Suppressor macrophage treated with lipopolysaccharide for 4 hours (primary cell): ENCODE measurements at regions not wholly inside any gene's neighbourhood (a gene's known extent, or its start where the extent isn't known, plus 50 kb on each side); places are given as distances from the start of the nearest gene placed in this dataset.
"Not testable (repeated sequence)": the region's sequence is repeated elsewhere in the genome, so short reads cannot be mapped to it uniquely, and the experiment has no call there.

ENCODE experiments used
- DNase-seq: peaks from one replicate; pipeline ENCODE4 v3.0.0-alpha.2; 2020

DNA sequence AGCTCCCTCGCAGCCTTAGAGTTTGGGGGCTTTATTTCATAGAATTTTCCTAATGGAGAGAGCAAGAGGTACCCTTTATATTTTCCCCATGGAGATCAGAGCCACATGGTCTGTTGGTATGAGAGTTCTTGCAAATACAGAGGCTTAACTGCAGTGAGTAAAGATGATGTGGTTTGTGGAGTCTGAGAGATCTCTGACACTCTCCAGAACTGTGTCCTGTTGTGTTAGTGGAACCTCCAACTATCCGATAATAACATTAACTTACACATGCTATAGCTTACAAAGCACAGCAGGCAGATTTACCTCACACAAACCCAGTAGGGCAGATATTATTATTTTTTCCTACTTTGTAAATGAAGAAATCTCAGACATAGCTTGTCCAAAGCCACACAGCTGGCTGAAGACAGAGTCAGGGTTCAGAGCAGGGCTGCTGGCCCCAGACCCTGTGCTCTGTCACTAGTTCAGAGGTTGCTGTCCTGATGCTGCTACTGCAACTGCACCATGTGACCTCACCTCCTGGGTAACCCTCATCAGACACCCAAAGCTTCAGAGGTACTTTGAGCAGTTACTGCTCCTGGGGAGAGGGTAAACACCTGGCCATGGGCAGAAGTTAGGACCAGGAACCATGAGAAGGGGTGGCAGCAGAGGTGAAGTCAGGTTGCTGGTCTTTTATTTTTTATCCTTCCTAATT is 384.8 kb upstream of the PROX1 start:
- no peak for DNase-seq

DNA sequence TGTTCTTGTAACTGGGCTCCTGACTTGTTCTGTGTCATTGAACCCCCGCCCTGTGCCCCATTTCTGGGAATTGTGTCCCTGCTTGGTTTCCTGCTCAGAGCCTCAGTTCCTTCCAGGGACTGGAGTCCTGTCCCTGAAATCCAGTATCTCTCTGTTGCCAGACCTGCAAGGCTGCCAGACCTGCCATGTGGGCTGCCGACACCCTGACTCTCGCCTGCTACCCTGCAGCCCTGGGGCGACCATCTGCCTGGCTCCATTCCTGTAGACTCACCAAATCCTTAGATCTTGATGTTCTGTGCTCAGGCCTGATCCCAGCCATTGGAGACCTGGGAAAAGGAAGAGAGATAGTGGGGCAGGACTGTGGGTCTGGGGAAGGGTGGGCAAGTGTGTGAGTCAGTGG is 383.3 kb upstream of the PROX1 start:
- no peak for DNase-seq

DNA sequence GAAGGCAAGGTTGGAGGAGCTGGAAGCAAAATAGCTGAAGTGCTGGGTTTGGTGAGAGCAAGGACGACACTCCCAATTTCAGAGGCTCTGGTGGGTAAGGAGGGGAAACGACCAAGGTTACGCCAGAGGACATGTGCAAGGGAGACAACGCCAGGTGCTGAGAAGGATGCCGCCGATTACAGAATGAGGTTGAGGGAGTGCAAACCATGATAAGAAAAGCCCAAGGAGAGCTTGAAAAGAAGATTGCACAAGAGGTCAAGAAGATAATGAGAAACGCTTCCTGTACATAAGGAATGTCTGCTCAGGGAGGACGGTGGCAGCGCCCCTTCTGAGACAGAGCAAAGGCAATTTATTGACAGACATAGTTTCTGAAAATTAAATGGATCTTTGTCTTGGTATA is 382.0 kb upstream of the PROX1 start:
- DNase-seq, result no peak

DNA sequence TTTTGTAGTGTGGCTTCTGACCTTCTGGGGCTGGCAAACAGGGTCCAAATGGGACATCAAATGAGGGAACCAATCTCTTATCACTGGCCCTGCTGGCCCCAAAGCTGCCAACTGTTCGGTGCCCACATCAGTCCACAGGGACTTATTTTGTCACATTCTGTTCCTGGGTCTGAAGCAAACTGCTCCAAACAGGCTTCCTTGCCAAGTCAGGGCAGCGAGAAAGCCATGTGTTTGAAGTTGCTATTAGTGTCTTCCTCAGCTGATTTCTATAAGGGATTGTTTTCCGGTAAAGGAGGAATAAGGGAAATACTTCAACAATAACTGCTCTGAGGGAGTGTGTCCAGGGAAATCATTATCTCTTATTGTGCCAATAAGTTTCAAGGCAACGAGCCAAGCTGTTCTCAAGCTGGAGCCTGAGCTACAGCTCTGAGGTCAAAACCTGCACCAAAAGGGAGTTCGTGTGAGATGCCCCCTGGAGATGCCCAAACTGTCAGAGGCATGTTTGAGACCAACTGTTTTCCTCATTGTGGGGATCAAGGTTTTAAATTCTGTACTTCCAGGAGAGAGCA is 381.4 kb upstream of the PROX1 start:
- DNase-seq, result no peak

DNA sequence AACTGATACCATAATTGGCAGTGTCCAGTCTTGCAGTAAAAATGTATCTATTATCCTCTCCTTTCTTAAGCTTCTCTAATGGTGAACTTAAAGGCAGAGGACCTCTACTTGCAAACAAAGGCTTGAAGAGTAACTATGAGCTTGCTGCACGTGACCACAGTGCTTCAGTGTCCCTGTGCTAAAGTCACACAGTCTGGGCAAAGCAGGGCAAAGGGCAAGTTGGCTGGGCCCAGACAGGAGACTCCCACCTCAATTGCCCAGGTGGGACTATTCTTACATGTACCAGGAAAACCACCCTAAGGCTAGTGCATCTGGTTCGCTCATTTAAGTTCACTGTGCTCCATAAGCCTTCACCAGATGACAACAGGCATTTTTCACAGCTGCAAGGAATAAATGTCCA is 374.2 kb upstream of the PROX1 start:
- no peak for DNase-seq

DNA sequence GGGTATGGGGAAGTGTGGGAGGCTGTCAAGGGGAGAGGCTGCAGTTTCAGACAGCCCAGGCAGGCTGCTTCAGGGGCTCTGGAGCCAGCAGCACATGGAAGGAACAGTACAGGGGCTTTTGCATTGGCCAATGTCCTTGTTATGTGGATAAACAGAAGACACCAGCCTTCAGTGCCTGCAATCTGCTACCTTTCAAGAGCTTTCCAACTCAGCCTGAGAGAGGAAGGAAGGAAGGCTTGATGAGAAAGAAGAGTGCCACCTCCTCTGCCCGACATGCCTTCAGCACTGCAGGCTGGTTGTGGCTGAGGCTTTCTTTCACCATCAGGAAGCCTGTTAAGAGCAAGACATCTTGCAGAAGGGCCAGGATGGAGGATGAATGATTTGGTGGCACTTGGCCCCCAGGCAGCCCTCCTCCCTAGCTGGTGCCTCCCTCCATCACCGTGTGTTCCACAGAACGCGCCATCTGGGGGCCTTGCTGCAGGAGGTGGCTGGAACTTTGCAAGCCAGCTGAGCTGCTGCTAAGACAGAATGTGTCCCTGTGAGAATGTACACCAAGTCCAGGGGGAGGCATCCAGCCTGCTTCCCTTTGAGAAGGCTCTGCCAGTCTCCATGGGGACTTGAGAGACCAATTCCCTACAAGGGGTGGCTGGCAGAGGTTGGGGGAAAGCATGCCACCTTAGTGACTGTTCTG is 372.4 kb upstream of the PROX1 start:
- DNase-seq, result no peak

DNA sequence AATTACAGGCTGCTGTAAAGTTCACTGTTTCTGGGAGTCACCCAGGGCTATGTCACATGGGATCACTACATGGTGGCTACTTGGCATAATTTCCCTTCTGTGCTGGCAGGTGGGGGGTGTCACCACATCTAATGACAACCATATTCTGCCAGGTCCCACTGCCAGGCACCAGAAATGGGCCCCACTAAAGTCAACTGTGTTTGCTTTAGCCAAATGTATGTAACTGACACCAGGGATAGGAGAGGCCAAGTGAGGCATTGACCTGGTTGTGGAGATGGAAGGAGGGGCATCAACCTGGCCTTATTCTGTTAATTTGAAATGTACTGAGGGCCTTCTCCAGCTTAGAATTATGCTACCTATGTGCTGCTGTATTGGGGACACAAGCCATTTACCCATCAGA is 370.6 kb upstream of the PROX1 start:
- no peak for DNase-seq

DNA sequence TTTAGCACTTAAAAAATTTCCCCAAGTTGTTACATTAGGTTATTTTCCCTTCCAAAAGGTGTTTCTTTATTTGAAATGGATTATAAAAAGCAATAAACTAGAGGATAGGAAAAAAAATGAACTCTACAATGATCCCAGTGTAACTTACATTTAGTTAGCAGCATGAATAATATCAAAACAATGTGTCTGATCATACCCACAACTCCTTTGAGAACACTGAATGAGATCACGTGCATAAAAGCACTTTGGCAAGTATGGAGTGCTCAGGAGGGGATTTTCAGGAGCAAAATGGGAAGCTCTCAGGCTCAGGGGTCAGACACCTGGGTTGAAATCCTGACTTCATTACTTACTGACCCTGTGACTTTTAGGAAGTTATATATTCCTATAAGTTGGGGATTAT is 369.7 kb upstream of the PROX1 start:
- DNase-seq, result no peak

DNA sequence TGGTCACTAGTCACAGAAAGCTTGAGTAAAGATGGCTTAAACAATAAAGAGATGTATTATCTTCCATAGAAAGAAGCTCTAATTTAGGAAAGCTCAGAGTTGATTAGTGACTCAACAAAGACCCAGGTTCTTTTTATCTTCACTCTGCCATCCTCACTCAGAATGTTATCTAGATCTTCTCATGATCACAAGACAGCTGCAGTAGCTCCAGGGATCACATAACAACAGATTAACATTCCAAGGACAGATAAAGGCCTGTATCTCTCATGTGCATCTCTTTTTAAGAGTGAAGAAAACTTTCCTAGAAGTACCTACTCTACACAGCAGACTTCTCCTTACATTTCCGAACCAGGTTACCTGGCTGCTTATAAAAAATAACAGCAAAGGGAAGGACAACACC is 368.7 kb upstream of the PROX1 start:
- no peak for DNase-seq

DNA sequence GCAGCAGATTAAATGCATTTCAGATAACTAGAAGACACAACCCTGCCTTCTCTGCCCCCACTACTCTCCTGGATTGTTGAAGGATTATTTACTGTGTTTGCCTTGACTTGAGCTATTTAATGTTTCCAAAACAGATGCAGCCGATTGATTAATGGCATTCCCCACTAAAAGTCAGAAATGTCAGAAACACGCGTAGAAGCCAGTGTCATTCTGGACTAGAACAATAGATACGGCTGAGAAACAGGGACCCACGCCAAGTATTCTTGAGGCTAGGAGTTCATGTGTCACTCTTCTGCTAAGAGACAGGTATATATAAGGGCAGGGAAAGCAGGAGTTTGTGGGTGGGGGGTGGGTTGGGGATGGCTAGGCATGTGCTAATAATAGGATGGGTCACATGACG is 366.7 kb upstream of the PROX1 start:
- DNase-seq, result no peak

DNA sequence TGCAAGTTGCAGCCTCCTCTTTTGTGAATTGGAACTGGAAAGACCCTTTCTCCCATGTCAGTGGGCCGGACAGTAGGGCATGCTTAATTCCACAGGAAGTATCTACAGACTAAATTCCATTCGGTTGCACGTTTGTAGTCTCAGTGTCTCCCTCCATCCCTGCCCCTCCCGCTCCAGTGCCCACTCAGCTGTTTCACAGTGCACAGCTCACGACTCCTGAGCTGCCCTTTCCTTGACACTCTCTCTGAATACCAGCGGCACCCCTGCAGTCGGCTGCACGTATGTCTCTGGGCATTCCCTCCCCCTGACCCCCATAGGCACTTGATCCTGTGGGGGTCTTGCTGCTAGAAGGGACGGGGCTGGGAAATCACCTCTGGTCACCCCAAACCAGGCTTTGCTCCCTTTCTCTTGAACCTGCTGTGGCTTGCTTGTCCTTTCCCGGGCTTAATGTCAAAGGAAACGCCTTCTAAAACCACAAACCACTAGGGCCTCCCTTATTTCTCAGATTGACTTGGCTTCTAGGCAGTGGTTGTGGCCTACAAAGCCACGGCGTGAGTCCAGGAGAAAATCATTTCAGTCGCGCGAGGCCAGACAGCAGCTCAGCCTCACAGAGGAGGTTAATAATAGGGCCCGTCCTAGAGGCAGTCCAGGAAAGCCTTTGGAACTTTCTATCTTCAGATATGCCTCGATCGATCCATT is 365.3 kb upstream of the PROX1 start:
- DNase-seq, result no peak

DNA sequence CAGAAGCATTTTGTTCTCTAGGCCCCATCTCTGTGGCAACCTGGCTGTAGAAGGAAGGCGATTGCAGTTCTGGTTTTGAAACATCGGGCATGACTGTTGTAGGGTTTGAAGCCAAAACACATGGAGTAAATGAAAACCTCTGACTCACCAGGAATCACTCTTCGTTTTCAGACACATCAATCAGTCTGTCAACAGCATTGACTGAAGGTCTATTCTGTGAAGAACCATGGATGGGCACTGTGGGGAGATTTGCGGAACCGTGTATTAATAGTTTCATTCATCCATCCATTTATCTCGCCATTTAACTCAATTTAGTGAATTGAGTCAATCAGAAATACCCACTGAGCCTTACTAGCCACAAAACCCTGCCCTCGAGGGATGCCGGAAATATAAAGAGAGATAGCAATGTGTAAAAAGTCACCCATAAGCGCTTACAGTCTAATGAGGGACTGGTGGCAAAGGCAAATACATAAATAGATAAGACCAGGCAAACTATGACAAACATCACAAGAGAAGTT is 364.6 kb upstream of the PROX1 start:
- DNase-seq, result no peak

DNA sequence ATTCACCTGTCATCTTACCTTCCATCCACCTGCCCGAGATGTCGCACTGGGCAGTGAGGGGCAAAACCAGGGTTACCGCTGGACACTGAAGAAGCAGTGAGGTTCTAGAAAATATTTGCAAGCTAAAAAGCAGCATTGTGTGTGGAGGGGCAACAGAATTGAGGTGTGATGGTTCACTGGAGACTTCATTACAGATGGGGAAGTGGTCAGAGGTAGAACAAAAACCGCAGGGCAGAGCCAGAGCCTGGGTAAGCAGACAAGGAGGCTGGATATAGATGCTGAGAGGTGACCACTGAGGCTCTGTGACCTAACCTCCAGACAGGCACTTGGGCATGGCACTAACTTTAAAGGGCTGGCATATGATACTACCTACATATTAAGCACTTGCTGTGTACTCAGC is 363.9 kb upstream of the PROX1 start:
- no peak for DNase-seq

DNA sequence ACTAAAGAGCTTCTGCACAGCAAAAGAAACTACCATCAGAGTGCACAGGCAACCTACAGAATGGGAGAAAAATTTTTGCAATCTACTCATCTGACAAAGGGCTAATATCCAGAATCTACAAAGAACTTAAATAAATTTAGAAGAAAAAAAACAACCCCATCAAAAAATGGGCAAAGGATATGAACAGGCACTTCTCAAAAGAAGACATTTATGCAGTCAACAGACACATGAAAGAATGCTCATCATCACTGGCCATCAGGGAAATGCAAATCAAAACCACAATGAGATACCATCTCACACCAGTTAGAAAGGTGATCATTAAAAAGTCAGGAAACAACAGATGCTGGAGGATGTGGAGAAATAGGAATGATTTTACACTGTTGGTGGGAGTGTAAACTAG is 351.0 kb upstream of the PROX1 start:
- DNase-seq, result not testable (repeated sequence)

DNA sequence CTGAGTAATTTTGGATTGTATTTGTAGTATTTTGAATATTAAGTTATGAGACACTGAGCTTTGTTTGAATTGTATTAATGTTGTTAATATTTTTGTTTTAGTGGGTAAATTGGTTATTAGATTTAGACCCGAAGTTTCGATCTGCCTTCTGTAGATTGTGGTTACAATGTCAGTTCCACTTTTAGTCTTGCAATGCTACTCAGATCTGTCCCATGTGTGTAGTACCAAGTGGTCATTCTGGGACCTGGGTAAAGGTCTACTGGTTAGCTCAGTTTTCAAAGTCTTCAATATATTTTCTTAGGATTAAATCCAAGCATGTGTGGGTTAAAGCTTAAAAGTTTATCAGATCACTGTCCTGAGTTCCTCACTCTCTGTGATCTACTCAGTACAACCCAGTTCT is 346.5 kb upstream of the PROX1 start:
- no peak for DNase-seq

DNA sequence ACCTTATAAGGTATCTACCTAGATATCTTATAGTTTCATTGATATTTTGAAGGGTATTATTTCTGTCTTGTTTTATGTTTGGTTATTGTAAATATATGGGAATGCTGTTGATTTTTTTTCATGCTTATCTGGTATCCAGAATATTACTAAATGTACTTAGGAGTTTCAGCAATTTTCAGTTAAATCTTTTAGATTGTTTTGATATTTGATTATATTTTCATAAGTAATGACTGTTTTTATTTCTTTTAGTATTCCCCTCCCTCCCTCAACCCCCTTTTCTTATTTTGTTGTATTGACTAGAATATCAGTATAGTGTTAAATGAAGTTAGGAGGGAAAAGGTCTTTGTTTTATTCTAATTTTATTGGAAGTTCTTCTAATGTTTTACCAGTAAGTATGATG is 344.4 kb upstream of the PROX1 start:
- no peak for DNase-seq

DNA sequence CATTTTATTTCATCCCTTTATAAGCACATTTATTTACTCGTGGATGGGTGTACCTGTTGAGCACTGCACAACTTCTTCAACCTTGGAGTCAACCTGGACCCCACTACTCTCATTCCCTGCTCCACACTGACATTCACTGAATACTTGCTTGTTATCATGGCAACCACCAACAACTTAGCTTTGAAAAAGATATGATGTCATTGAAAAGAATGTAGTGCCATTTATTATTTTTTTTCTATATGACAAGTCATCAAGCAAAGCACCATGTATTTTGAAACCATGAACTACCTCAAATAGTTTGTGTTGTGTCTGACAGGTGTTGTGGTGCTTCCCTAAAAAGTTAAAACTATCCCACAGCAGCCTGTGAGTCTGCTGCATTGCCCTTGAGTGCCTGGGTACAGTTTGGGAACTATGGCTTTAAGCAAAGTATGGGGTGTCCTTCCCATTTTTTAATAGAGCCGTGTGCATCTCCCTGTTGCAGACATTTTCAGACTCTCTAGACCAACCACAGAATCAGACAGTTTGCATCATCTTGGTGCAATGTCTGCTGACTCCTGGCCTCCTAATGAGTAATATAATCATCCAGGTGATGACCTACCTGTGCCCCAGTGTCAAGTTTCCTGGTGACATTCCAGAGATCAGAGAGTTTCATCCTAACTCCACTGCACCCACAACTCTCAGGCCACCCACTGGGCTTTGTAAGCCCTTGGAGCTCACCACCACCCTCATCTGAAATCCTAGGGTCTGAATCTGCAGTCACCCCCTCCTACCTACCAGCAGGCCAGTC is 339.7 kb upstream of the PROX1 start:
- DNase-seq, result no peak

DNA sequence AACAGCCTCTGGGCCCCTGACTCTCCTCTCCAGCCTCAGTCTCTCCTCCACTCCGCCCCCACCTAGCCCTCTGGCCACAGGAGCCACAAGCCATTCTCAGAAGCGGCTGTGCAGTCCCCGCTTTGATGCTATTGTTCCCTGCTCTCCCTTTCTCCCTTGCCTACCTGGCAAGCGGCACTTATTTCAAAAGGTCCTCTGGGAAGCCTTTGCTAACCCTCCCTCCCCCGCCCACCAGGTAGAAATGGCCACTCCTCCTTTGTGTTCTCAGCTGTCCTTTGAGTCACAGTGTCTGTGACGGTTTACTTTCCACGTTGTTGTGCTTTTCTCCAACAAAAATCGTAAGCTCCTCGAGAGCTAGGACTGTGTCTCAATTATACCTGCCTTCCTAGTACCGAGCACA is 338.4 kb upstream of the PROX1 start:
- no peak for DNase-seq

DNA sequence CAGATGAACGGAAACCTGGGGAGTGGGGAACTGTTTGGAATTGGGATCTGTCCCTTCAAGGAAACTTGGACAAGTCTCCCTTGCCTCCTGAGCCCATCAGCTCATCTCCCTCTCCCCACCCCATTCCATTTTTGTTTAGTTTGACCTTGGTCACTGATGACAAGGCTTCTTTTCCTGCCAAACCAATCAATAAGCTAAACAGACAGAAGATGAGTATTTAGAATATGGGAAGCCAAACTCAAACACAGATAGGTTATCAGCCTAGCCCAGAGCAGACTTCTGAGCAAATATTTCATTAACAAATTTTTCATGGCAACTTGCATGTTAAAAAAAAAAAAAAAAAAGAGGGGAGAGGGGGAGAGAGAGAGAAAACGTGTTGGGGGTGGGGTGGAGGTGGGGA is 337.2 kb upstream of the PROX1 start:
- DNase-seq, result no peak

DNA sequence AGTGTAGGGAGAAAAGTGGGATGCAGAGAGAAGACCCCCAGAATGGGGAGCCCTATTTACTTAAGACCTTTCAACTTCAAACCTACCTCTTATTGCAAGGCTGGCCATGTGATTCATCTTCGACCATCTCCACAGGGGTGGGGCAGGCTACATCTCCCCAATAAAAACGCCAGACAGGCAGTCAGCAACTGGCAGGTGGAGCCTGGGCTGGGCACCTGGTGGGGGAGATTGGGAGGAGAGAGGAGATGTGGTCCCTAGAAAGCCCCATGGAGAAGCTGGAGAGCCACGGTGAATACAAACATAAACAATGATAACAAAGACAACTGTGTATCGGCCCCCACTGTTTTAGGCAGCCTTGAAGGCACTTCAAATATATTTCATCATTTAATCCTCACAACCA is 336.7 kb upstream of the PROX1 start:
- DNase-seq, result no peak

DNA sequence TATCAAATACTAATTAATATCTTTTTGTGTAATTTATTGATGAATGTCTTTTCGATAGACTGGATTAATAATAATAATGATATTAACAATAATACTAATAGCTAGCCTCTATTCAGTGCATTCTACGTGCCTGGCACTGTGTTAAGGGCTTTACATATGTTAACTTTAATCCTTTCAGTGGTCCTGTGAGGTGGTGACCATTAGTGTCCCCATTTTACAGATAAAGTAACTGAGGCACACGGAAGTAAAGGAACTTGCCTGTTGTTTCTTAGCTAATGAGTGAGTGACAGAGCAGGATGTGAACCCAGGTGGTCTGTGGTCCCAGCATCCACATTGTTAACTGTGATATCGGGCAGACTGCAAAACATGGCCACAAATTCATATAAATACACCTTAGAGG is 335.7 kb upstream of the PROX1 start:
- DNase-seq, result no peak

DNA sequence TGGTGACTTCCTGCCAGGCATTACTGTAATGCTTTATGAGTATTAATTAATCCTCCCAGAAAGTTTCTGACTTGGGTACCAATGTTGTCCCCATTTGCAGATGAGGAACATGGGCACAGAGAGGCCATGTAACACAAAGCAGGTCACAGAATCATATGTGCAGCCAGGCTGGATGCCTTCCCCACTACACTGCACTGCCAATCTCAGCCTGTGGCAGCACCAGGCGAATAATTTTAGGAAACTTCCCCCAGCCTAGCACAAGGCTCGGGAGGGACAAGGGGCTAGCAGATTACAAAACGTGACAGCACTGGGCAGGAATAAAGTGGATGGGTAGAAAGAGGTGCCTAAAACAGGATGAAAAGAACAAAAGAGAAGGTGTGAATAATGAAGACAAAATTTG is 331.7 kb upstream of the PROX1 start:
- no peak for DNase-seq

DNA sequence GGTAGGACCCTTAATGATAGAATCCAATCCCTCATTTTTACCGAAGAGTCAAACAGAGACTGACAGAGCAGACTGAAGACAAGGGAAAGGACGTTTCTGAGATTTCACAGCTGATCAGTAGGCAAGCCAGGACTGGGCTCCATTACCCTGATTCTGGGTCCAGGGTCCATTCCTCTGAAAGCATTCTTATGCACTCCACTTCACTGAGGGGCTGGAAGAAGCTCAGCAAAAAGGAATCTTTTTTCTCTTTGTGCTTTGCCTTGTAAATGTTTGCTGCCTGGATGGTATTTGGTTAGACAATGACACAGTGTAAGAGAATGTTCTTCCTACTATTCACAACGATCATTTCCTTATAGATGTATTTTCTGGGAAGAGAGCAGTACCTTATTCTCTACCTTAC is 331.3 kb upstream of the PROX1 start:
- no peak for DNase-seq
